Medulla oblongata (tissue), 1 donor: ENCODE measurements at regions not wholly inside any gene's neighbourhood (a gene's known extent, or its start where the extent isn't known, plus 50 kb on each side); places are given as distances from the start of the nearest gene placed in this dataset.
A peak's percentile ranks its signal among the peaks of the same experiment; 100 is the strongest.

Source experiments
- DNase-seq: peaks from one replicate; pipeline ENCODE4 v3.0.0-alpha.2; 2015; ENCODE audit errors: extremely low spot score

DNA sequence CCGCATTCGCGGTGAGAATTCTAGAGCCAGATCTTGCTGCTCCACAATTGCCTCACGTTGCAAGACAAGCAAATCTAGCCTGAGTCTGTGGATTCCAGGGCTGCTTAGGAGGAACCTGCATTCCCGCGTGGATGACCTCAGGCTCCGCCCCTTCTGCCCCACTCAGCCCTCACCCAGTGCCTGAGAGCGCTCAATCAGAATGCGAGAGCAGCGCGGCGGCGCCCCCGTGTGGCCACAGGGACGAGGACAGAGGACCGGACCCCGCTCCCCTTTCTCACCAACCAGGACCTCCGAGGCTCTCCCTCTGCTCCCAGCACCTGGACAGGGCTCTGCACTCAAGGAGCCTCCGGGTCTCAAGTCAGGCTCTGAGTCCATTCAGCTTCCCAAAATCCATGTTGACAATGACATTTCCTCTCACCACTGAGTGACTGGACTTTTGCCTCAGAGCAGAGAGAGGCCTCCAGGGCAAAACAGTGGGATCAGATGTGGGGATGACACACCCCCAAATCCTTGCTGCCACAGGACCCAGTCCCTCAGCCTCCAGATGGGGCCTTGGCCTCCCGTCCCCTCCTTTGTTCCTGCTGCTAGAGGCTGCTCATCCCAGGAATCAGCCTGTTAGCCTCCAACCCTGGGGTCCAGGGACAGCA, 52.0 kb downstream of the RPP21 start:
- peak; percentile 67 for DNase-seq

GRCh38 chr6:30397697-30398096, 52.7 kb downstream of the RPP21 start:
- no peak for DNase-seq

DNA sequence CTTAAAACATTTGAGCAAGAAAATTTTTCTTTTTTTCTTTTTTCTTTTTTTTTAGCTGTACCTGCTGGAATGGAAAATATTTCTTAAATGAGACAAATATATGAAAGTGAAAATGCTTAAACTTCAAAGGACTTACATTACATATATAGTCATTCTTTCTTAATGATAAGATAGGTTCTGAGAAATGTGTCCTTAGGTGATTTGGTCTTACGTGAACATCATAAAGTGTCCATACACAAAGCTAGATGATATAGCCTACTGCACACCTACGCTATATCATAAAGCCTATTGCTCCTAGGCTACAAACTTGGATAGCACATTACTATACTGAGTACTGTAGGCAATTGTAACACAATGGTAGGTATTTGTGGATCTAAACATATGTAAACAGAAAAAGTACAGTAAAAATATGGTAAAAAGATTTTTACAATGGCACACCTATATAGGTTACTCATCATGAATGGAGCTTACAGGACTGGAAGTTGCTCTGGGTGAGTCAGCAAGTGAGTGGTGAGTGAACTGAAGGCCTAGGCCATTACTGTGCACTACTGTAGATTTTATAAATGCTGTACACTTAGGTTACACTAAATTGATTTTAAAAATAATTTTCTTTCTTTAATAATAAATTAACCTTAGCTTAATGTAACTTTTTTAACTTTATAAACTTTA, 54.6 kb downstream of the RPP21 start:
- DNase-seq = no peak

DNA sequence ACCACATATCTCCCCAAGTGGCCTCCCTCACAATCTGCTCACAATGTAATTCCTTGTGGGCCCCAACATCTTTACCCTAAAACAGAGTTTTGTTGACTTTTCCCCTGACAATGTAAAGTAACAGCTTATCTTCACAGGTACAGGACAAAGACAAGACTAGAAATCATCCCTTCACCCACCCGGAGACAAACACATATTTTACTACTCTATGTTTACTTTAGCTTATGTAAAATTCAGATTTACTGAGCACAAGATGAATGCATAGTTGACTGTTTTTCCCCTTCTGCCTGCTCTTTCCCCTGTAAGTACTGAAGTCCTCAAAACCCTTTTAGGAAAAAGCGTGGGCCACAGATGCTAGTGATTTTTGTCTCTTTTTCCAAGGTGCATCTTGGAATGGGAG, 61.0 kb downstream of the RPP21 start:
- DNase-seq = no peak

GRCh38 chr6:30409184-30409583, 64.2 kb downstream of the RPP21 start:
- no peak for DNase-seq

DNA sequence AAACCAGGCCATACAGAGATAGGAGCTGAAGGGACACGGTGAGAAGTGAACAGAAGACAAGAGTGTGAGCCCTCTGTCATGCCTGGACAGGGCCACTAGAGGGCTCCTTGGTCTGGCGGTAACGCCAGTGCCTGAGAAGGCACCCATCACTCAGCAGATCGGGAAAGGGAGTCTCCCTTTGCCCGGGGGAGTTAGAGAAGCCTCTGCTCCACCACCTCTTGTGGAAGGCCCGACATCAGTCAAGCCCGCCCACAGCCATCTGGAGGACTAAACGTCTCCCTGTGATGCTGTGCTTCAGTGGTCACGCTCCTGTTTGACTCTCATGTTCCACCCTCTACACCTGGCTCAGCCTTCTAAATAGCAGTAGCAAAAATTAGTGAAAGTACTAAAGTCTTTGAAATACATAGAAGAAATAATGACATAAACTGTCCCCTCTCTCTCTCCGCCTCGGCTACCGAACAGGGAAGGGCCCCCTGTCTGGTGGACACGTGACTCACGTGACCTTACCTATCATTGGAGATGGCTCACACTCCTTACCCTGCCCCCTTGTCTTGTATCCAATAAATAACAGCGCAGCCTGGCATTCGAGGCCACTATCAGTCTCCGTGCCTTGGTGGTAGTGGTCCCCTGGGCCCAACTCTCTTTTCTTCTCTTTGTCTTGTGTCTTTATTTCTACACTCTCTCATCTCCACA, 66.7 kb downstream of the RPP21 start:
- DNase-seq = peak; percentile 48

- DNase-seq = no peak
These were observed 70.9 kb upstream of the HLA-E start for GRCh38 chr6:30418448-30418847.

DNA sequence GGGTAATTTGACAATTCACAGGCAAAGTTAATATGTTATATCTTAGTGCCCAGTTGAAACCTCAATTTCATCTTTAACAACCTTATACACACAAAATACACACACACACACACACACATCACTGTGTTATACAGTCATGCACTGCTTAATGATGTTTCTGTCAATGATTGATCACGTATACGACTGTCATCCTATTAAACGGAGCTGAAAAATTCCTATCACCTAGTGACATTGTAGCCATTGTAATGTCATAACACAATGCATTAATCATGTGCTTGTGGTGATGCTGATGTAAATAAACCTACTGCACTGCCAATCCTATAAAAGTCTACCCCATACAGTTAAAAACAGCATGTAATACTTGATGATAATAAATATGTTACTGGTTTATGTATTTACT, 64.8 kb upstream of the HLA-E start:
- no peak for DNase-seq
